Tibial nerve (tissue), 4 donors: ENCODE measurements at regions not wholly inside any gene's neighbourhood (a gene's known extent, or its start where the extent isn't known, plus 50 kb on each side); places are given as distances from the start of the nearest gene placed in this dataset.
A peak's percentile ranks its signal among the peaks of the same experiment; 100 is the strongest.

Source experiments
- EP300 ChIP-seq, 2 donors: sonication (generic); formaldehyde crosslinking; IDR thresholded peaks; one replicate each; pipeline ENCODE4 v1.6.1; 2017; ENCODE audit warnings: antibody characterized with exemption in 2 of 2, mild to moderate bottlenecking in 1 of 2
- POLR2A ChIP-seq, 2 donors: fragments of 450-650 bp; IDR thresholded peaks; one replicate each; pipeline ENCODE4 v1.6.1; 2017; ENCODE audit warnings: antibody characterized with exemption in 2 of 2, mild to moderate bottlenecking in 2 of 2, moderate library complexity in 2 of 2
- TF ChIP-seq, protein P1 (sequence below), 5 experiments: fragments of 200-600 bp in 3 of 5; fragments of 450-650 bp in 2 of 5; sonication (generic) in 3 of 5; IDR thresholded peaks; one replicate each; pipeline ENCODE4 v1.5.1; 2016 to 2019; ENCODE audit warnings: antibody characterized with exemption in 5 of 5, mild to moderate bottlenecking in 3 of 5, moderate library complexity in 2 of 5

DNA sequence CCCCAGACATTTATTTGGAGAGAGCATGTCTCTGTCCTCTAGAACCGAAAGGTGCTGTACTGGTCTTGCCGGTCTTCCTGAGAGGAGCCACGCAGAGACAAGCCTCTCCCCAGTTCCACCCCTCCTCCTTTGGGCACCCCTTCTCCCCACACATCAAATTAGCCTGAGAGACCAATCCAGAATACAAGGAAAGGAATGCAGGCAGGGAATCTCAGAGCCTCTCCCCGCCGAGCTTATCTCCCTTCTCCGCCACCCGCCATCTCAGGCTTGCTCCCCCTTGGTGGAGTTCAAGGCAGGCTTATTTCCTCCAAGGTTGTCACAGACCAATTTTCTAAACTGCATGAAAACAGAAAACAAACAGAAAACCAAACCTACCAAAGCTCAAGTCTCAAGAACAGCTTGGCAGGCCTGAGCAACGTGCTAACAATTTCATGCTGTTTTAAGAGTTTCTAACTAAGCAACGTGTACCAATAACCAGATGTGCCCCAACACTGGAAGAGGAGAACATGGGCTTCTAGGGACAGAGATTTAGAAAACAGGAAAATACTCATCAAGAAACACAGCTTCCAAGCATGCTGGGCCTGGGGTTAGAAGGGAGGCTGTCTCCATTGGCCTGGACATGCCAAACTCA lies 124.5 kb upstream of the PKDCC start:
- TF ChIP-seq POLR2A (IDR thresholded peaks at IDR 0.05) (no peak), EP300 (IDR thresholded peaks at IDR 0.05) (peak in 1 of 2 donors; percentile 37)
- TF ChIP-seq, protein P1, sequence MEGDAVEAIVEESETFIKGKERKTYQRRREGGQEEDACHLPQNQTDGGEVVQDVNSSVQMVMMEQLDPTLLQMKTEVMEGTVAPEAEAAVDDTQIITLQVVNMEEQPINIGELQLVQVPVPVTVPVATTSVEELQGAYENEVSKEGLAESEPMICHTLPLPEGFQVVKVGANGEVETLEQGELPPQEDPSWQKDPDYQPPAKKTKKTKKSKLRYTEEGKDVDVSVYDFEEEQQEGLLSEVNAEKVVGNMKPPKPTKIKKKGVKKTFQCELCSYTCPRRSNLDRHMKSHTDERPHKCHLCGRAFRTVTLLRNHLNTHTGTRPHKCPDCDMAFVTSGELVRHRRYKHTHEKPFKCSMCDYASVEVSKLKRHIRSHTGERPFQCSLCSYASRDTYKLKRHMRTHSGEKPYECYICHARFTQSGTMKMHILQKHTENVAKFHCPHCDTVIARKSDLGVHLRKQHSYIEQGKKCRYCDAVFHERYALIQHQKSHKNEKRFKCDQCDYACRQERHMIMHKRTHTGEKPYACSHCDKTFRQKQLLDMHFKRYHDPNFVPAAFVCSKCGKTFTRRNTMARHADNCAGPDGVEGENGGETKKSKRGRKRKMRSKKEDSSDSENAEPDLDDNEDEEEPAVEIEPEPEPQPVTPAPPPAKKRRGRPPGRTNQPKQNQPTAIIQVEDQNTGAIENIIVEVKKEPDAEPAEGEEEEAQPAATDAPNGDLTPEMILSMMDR (IDR thresholded peaks at IDR 0.05): no peak
